HG02973 (cell line): ENCODE measurements at regions not wholly inside any gene's neighbourhood (a gene's known extent, or its start where the extent isn't known, plus 50 kb on each side); places are given as distances from the start of the nearest gene placed in this dataset.

Experiments used
- ATAC-seq: cut with Tn5 transposase; IDR thresholded peaks from one replicate; pipeline ENCODE4 v1.9.1; 2021; ENCODE audit warnings: moderate library complexity; ENCODE audit not compliant: unreplicated experiment

GRCh38 chr6:5946701-5947100, 60.0 kb downstream of the NRN1 start:
- ATAC-seq, result no peak

GRCh38 chr6:5946181-5946580, 60.5 kb downstream of the NRN1 start:
- ATAC-seq, result no peak

- ATAC-seq, result no peak
These were observed 63.1 kb downstream of the NRN1 start for GRCh38 chr6:5943591-5943990.

- no peak for ATAC-seq
These were observed 64.1 kb downstream of the NRN1 start for GRCh38 chr6:5942591-5942990.

GRCh38 chr6:5941188-5941587, 65.5 kb downstream of the NRN1 start:
- no peak for ATAC-seq

- ATAC-seq, result no peak
These were observed 67.8 kb downstream of the NRN1 start for GRCh38 chr6:5938934-5939333.

GRCh38 chr6:5937936-5938706, 68.6 kb downstream of the NRN1 start:
- no peak for ATAC-seq

- no peak for ATAC-seq
These were observed 69.4 kb downstream of the NRN1 start for GRCh38 chr6:5937169-5937909.

GRCh38 chr6:5936631-5937030, 70.1 kb downstream of the NRN1 start:
- no peak for ATAC-seq

- ATAC-seq, result no peak
These were observed 70.6 kb downstream of the NRN1 start for GRCh38 chr6:5936140-5936539.

GRCh38 chr6:5930968-5931367, 75.8 kb downstream of the NRN1 start:
- ATAC-seq, result no peak

GRCh38 chr6:5930143-5930770, 76.5 kb downstream of the NRN1 start:
- no peak for ATAC-seq

GRCh38 chr6:5923840-5924239, 82.9 kb downstream of the NRN1 start:
- ATAC-seq, result no peak

- no peak for ATAC-seq
These were observed 84.5 kb downstream of the NRN1 start for GRCh38 chr6:5922230-5922629.

- no peak for ATAC-seq
These were observed 97.0 kb downstream of the NRN1 start for GRCh38 chr6:5909721-5910120.

- no peak for ATAC-seq
These were observed 99.9 kb downstream of the NRN1 start for GRCh38 chr6:5906842-5907241.

- ATAC-seq, result no peak
These were observed 100.4 kb downstream of the NRN1 start for GRCh38 chr6:5906340-5906670.

GRCh38 chr6:5905431-5906339, 101.0 kb downstream of the NRN1 start:
- ATAC-seq, result no peak

GRCh38 chr6:5904532-5904931, 102.2 kb downstream of the NRN1 start:
- no peak for ATAC-seq

GRCh38 chr6:5899216-5900045, 107.3 kb downstream of the NRN1 start:
- ATAC-seq, result no peak
